ENCODE measurements at regions not wholly inside any gene's neighbourhood (a gene's known extent, or its start where the extent isn't known, plus 50 kb on each side); places are given as distances from the start of the nearest gene placed in this dataset.

DNA sequence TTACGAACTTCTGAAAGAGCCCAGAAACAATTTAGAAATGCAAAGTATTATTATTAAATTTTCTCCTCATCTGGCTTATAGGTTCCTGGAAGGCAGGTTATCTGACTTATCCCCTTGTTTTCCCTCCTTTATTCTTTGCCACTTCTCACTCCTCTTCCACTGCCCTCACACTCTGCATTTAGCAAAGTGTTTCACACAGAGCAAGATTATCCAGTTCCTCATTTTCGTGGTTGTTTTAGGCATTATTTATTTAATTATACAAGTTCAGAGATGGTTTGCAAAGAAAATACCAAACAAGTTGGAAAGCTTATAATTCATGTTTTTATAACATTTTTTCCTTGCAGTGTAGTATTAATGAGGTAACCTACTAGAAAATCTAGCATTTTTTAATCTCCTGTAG lies 544.9 kb downstream of the NSUN3 start:
- no peak overlapping the region for H3K4me3 Mint-ChIP-seq
- no peak for ATAC-seq
- DNase-seq = no peak
- CTCF ChIA-PET = interaction anchor here (0.7 kb wide), 1 partner anchor 36 kb away, joined by 3 read pairs; no protein-coding TSS in a partner anchor
- no peak overlapping the region for H3K27ac Mint-ChIP-seq
- H3K27me3 Mint-ChIP-seq = no peaks in the 10 kb centered on the region
- H3K4me1 Mint-ChIP-seq = no peaks in the 10 kb centered on the region
- no peaks in the 10 kb centered on the region for H3K36me3 Mint-ChIP-seq
- H3K9me3 Mint-ChIP-seq (ENCODE audit: low read depth) = peaks cover 4% of the 10 kb centered on the region

DNA sequence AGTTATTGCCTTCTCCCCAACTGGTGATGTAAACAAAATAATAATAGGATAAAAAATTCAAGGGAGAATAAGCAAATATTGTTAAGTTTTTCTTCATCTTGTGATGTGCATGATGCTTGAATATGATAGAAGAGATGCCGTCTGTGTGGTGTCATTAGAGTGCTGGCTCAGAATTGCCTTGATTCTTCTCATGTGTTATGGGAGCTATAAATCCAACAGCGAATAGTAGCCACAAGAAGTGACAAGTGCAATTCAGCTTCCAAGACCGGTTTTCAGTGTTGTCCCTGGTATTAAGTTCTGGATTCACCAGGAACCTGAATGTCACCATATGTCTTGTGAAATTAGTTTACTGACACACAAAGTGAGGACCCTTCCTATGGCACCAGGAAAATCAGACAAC lies 547.0 kb downstream of the NSUN3 start:
- Mint-ChIP-seq H3K4me1 (no peaks in the 10 kb centered on the region), H3K27me3 (no peaks in the 10 kb centered on the region), H3K9me3 (ENCODE audit: low read depth) (peaks cover 2% of the 10 kb centered on the region), H3K4me3 (no peak overlapping the region), H3K36me3 (no peaks in the 10 kb centered on the region), H3K27ac (no peak overlapping the region)
- no peak for DNase-seq
- no peak for ATAC-seq
- CTCF ChIA-PET = no interaction called here

DNA sequence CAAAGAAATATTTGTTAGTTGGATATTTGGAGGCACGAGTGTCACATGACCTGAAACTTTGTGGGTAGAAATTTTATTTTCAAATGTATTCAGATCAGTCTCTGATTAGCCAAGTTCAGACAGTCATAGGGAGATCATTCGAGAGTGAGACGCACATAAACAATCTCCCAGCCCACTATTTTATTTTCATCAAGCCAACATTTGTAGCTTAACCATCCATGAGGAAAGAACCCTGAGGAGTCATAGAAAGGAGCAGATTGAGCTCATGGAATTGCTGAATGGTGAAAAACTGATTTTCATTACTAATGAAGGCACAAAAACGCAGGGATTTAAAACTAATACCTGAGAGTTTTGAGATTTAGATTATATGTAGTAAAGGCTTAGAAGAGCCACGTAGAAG lies 548.7 kb downstream of the NSUN3 start:
- Mint-ChIP-seq H3K4me3 (no peak overlapping the region), H3K9me3 (ENCODE audit: low read depth) (peaks cover 2% of the 10 kb centered on the region), H3K27ac (no peak overlapping the region), H3K36me3 (no peaks in the 10 kb centered on the region), H3K4me1 (no peaks in the 10 kb centered on the region), H3K27me3 (no peaks in the 10 kb centered on the region)
- ATAC-seq = no peak
- no peak for DNase-seq
- CTCF ChIA-PET = no interaction called here

DNA sequence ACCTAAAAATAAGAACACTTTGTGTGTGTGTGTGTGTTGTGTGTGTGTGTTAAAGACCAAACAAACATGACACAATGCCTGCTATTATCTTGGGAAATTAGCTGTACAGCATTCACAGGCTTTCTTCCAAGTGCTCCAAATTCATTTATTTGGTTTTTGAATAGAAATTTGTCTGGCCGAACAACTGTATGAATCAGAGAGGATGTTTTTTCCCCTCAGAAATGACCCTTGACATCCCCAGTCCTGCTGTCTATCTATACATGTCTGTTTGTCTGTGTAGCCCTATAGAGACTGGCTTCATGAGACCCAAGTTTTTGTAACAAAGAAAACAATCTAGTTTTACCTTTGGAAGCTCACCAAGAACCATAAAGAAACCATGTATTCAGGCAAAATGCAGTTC lies 549.8 kb downstream of the NSUN3 start:
- Mint-ChIP-seq H3K27me3 (no peaks in the 10 kb centered on the region), H3K36me3 (no peaks in the 10 kb centered on the region), H3K27ac (no peak overlapping the region), H3K4me1 (no peaks in the 10 kb centered on the region), H3K4me3 (no peak overlapping the region), H3K9me3 (ENCODE audit: low read depth) (peaks cover 2% of the 10 kb centered on the region)
- DNase-seq = no peak
- CTCF ChIA-PET = no interaction called here
- no peak for ATAC-seq

DNA sequence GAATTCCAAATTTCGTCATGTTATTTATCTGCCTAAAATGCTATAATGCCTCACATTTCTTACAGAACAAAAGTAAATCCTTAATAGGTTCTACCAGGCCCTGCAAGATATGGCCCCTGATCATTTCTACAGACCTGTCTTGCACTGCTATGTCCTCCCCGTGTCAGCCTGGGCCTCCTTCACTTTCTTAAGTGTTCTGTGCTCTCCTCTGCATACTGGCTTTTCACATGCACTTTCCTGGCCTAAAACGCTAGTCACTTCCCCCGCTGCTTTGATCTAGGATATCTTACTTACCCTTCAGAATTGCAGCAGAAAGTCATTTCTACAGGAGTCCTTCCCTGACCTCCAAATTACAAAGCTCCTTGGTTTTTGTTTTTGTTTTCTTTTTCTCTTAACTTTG lies 551.3 kb downstream of the NSUN3 start:
- no peak for ATAC-seq
- no peaks in the 10 kb centered on the region for H3K4me1 Mint-ChIP-seq
- peaks cover 2% of the 10 kb centered on the region for H3K9me3 Mint-ChIP-seq (ENCODE audit: low read depth)
- no peak for DNase-seq
- H3K27ac Mint-ChIP-seq = no peak overlapping the region
- no peaks in the 10 kb centered on the region for H3K27me3 Mint-ChIP-seq
- H3K36me3 Mint-ChIP-seq = no peaks in the 10 kb centered on the region
- H3K4me3 Mint-ChIP-seq = no peak overlapping the region
- CTCF ChIA-PET = no interaction called here

DNA sequence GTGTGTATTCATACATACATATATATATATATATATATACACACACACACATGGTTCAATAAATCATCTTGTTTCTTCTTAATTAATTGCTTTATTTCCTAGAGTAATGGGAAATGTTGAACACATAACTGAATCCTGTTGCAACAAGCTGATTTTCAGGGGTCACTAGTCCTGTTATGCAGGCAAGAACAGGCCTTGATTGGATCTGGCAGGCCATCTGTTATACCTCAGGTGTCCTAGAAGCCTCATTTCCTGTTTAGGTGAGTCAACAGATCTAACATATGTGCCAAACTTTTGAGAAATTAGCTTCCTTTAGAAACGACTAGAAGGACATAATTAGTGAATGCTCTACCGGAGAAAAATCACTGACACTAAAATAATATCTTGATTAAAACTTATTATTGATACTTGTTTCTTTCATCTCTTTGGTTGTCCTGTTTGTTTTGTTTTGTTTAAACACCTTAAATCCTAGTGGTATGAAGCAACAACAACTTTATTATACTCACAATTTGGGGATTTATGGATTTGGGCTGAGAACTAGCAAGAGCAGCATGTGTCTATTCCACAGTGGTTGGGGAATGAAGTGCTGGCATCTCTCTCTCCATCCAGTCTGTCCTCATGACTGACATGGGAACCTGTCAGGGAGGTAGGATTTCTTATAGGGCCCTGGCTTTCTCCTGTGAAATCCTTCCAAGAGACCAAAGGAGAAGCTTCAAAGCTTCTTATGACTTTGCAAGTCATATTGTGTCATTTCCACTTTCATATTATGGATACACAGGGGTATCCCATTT lies 552.6 kb downstream of the NSUN3 start:
- Mint-ChIP-seq H3K4me3 (no peak overlapping the region), H3K9me3 (ENCODE audit: low read depth) (no peaks in the 10 kb centered on the region)
- CTCF ChIA-PET = no interaction called here

DNA sequence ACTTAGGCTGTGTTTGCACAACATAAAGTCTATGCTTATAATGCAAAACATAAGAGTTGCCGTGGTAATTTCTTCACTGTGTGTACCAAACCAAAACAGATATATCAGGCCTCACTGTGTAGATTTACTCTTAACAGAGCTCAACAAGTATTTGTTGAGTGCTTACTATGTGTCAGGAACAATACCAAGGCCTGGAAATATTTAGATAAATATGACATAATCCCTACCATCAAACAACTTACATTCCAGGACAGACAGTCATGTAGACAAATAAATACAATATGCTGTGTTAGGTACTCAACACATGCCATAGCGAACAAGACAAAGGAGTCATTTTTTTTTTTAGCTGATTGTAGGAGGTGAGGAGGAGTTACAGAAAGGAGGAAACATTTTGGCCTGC lies 554.0 kb downstream of the NSUN3 start:
- Mint-ChIP-seq H3K27me3 (no peaks in the 10 kb centered on the region), H3K36me3 (no peaks in the 10 kb centered on the region), H3K4me1 (no peaks in the 10 kb centered on the region), H3K4me3 (no peak overlapping the region), H3K9me3 (ENCODE audit: low read depth) (no peaks in the 10 kb centered on the region), H3K27ac (no peak overlapping the region)
- no peak for DNase-seq
- CTCF ChIA-PET = no interaction called here
- no peak for ATAC-seq

More for the DNA sequence above, 552.6 kb downstream of the NSUN3 start:
- H3K4me1 Mint-ChIP-seq = no peaks in the 10 kb centered on the region
- no peak overlapping the region for H3K27ac Mint-ChIP-seq
- ATAC-seq = no peak
- DNase-seq = no peak
- no peaks in the 10 kb centered on the region for H3K36me3 Mint-ChIP-seq
- no peaks in the 10 kb centered on the region for H3K27me3 Mint-ChIP-seq

DNA sequence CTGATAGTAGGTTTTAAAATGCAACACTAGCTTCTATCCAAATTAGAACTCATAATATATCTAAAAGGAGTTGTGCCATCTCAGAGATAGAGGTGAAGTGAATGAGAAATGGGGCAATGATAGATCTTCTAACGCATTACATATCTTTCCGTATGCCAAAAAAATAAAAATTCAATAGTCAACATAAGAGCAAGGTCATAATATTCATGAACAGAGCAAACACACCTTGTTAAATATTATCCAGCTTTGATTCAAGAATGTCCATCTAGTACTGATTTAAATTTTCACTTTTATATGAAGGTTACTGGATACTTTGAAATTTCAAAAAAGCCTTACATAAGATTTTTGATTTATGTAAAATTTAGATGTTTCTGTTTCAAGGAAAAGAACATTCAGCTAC lies 554.5 kb downstream of the NSUN3 start:
- ATAC-seq (no peak), DNase-seq (no peak)
- Mint-ChIP-seq H3K36me3 (no peaks in the 10 kb centered on the region), H3K27me3 (no peaks in the 10 kb centered on the region), H3K27ac (no peak overlapping the region), H3K4me3 (no peak overlapping the region), H3K9me3 (ENCODE audit: low read depth) (no peaks in the 10 kb centered on the region), H3K4me1 (no peaks in the 10 kb centered on the region)
- CTCF ChIA-PET = no interaction called here

DNA sequence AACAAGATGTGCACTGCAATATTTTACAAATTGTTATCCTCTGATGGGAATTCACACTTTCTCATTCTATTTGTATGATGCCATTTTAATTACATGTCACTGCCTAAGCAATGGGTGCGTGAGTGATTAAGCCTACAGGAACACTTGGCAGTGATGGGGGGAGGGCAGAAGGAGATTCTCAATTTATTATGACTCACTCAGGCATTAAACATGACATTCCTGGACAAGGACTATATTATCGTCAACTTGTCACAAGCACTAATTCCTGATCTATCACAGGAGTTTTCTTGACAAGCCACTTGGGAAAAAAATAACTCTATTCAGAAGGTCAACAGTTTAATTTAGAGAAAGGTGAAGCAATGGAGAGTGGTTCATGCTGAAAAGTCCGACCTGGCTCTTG lies 556.8 kb downstream of the NSUN3 start:
- H3K36me3 Mint-ChIP-seq = no peaks in the 10 kb centered on the region
- H3K9me3 Mint-ChIP-seq (ENCODE audit: low read depth) = no peaks in the 10 kb centered on the region
- H3K4me3 Mint-ChIP-seq = no peak overlapping the region
- H3K4me1 Mint-ChIP-seq = no peaks in the 10 kb centered on the region
- DNase-seq = no peak
- no peaks in the 10 kb centered on the region for H3K27me3 Mint-ChIP-seq
- no peak for ATAC-seq
- H3K27ac Mint-ChIP-seq = no peak overlapping the region
- CTCF ChIA-PET = no interaction called here

DNA sequence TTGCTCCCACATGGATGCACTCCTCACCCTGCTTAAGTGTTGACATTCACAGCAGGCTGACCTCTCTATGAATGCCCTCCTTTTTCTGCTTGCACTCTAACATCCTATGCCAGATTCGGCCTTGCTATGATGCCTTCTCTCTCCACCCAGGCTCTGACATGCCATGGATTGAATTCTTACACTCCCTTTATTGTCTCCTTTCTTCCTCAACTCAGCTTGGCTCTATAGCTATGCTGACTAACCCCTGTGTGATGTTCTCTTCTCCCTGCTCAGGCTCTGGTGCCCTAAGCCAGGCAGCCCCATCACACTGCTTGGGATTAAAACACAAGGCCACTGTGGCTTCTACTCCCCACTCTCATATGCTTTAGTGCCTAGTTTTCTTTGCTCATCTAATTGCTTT lies 563.7 kb downstream of the NSUN3 start:
- H3K27me3 Mint-ChIP-seq = no peaks in the 10 kb centered on the region
- CTCF ChIA-PET = no interaction called here
- no peaks in the 10 kb centered on the region for H3K4me1 Mint-ChIP-seq

DNA sequence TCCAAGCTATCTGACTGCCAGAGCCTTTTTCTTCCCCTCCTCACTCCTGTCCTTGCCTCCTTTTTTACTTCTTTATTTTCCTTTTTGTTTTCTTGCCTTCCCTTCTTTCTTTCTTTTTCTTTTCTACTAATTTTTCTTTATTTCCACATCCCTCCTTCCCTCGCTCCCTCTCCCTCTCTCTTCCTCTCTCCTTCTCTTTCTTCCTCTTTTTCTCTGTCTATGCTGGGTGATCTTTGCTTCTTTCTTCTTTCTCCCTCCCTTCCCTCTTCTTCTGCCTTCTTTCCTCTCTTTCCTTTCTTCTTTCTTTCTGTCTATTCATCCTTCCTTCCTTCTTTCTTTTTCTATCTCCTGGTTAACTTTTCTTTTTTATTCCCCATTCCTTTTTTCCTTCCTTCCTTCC lies 564.8 kb downstream of the NSUN3 start:
- no peaks in the 10 kb centered on the region for H3K4me1 Mint-ChIP-seq
- DNase-seq (no peak), ATAC-seq (no peak)
- peaks cover 2% of the 10 kb centered on the region for H3K9me3 Mint-ChIP-seq (ENCODE audit: low read depth)
- H3K4me3 Mint-ChIP-seq = no peak overlapping the region
- CTCF ChIA-PET = no interaction called here
- H3K27me3 Mint-ChIP-seq = no peaks in the 10 kb centered on the region
- no peak overlapping the region for H3K27ac Mint-ChIP-seq
- no peaks in the 10 kb centered on the region for H3K36me3 Mint-ChIP-seq

More for the DNA sequence above, 563.7 kb downstream of the NSUN3 start:
- DNase-seq (no peak), ATAC-seq (no peak)
- no peaks in the 10 kb centered on the region for H3K9me3 Mint-ChIP-seq (ENCODE audit: low read depth)
- no peak overlapping the region for H3K4me3 Mint-ChIP-seq
- H3K36me3 Mint-ChIP-seq = no peaks in the 10 kb centered on the region
- H3K27ac Mint-ChIP-seq = no peak overlapping the region

DNA sequence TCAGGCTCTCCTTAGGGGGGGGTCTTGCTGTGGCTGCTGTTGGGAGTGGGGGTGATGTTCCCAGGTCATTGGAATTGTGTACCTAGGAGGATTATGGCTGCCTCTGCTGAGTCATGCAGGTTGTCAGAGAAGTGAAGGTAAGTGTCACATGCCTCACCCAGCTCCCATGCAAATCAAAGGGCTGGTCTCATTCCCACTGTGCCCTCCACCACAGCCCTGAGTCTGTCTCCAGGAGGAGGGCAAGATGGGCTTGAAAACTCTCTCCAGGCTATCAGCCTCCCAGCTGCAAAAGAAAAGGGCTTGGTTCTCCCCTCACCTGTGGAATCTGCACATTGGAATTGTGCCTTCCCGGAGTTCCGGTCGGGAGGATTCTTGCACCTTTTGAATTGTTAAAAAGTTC lies 580.5 kb downstream of the NSUN3 start:
- H3K36me3 Mint-ChIP-seq = no peaks in the 10 kb centered on the region
- no peak for DNase-seq
- H3K4me1 Mint-ChIP-seq = no peaks in the 10 kb centered on the region
- H3K27ac Mint-ChIP-seq = no peak overlapping the region
- no peak overlapping the region for H3K4me3 Mint-ChIP-seq
- peaks cover 3% of the 10 kb centered on the region for H3K9me3 Mint-ChIP-seq (ENCODE audit: low read depth)
- no peaks in the 10 kb centered on the region for H3K27me3 Mint-ChIP-seq
- ATAC-seq = no peak
- CTCF ChIA-PET = no interaction called here

DNA sequence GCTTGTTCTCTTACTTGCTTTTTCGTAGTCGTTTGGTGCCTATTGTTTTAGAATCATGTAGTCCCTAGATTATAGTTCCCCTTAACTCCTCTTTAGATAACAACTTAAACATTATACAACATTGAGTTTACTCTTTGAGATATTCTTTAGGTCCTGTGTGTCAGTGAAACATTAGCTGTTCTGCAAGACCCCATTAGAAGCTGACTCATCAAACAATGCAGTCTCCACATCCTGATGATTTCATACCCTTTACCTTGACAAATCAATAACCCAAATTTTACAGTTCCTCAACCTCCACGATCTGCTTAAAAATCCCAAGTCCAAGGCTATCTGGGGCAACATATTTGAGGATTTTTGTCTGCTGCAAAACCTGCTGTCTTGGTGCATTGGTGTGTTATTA lies 582.9 kb downstream of the NSUN3 start:
- Mint-ChIP-seq H3K4me3 (no peak overlapping the region), H3K27ac (no peak overlapping the region), H3K9me3 (ENCODE audit: low read depth) (peaks cover 3% of the 10 kb centered on the region), H3K27me3 (no peaks in the 10 kb centered on the region), H3K4me1 (no peaks in the 10 kb centered on the region), H3K36me3 (no peaks in the 10 kb centered on the region)
- CTCF ChIA-PET = interaction anchor here (0.6 kb wide), 1 partner anchor 492 kb away, joined by 3 read pairs; no protein-coding TSS in a partner anchor
- ATAC-seq = no peak
- no peak for DNase-seq

DNA sequence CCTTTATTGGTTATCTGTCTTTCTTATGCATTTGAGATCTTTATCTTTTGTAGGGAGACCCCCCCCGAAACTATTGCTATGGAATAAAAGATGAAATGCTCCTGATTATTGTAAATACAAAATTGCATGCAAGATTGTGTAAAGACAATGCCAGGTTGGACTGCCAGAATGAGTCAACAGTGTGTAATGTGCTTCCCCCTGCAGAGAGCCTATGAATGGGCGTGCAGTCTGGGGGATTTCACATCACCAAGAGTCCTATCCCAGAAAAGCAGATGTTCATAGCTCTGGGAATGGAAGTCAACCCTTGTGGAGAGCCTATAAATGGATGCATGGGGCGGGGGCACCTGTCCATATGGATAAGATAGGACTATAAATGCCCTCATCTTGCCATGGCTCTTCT lies 584.3 kb downstream of the NSUN3 start:
- CTCF ChIA-PET = interaction anchor here (0.7 kb wide), 1 partner anchor 87 kb away, joined by 6 read pairs; no protein-coding TSS in a partner anchor
- DNase-seq (no peak), ATAC-seq (no peak)
- Mint-ChIP-seq H3K27me3 (no peaks in the 10 kb centered on the region), H3K4me3 (no peak overlapping the region), H3K36me3 (no peaks in the 10 kb centered on the region), H3K9me3 (ENCODE audit: low read depth) (peaks cover 3% of the 10 kb centered on the region), H3K27ac (no peak overlapping the region), H3K4me1 (no peaks in the 10 kb centered on the region)

Measured in activated CD8-positive, alpha-beta memory T cell treated with anti-CD3 and anti-CD28 coated beads, Interleukin-2, amount 10 ng/mL, durations not matched to agents 7 days and 5 days (primary cell).